SHP77 treated with DMSO at 0.1 percent for 48 hours (cell line): ENCODE measurements at regions not wholly inside any gene's neighbourhood (a gene's known extent, or its start where the extent isn't known, plus 50 kb on each side); places are given as distances from the start of the nearest gene placed in this dataset.

Experiments used
- DNase-seq: peaks from one replicate; lab custom pipeline; 2025; lab: John Stamatoyannopoulos, UW

GRCh38 chr6:139925894-139926641 lies 551.6 kb upstream of the CITED2 start:
- peak; percentile 9 for DNase-seq

- no peak for DNase-seq
Observed at GRCh38 chr6:139923964-139924475, 549.6 kb upstream of the CITED2 start.

- DNase-seq: no peak
Observed at GRCh38 chr6:139922236-139922635, 547.8 kb upstream of the CITED2 start.

GRCh38 chr6:139920776-139921100 lies 546.3 kb upstream of the CITED2 start:
- DNase-seq: no peak

- DNase-seq: no peak
Observed at GRCh38 chr6:139920027-139920775, 545.8 kb upstream of the CITED2 start.

GRCh38 chr6:139919107-139920026 lies 544.9 kb upstream of the CITED2 start:
- DNase-seq: no peak

GRCh38 chr6:139917951-139918630 lies 543.6 kb upstream of the CITED2 start:
- no peak for DNase-seq

GRCh38 chr6:139914910-139915309 lies 540.5 kb upstream of the CITED2 start:
- DNase-seq: no peak

- DNase-seq: no peak
Observed at GRCh38 chr6:139912735-139913400, 538.4 kb upstream of the CITED2 start.

- no peak for DNase-seq
Observed at GRCh38 chr6:139909992-139910391, 535.5 kb upstream of the CITED2 start.

GRCh38 chr6:139905404-139906052 lies 531.1 kb upstream of the CITED2 start:
- no peak for DNase-seq

GRCh38 chr6:139904568-139904967 lies 530.1 kb upstream of the CITED2 start:
- DNase-seq: no peak

- no peak for DNase-seq
Observed at GRCh38 chr6:139904158-139904533, 529.7 kb upstream of the CITED2 start.

- DNase-seq: no peak
Observed at GRCh38 chr6:139903411-139904157, 529.1 kb upstream of the CITED2 start.

GRCh38 chr6:139895205-139895793 lies 520.9 kb upstream of the CITED2 start:
- no peak for DNase-seq

GRCh38 chr6:139894271-139894670 lies 519.8 kb upstream of the CITED2 start:
- DNase-seq: no peak

- no peak for DNase-seq
Observed at GRCh38 chr6:139891471-139891870, 517.0 kb upstream of the CITED2 start.

GRCh38 chr6:139888681-139889122 lies 514.3 kb upstream of the CITED2 start:
- DNase-seq: no peak

- DNase-seq: no peak
Observed at GRCh38 chr6:139887275-139887674, 512.8 kb upstream of the CITED2 start.

- no peak for DNase-seq
Observed at GRCh38 chr6:139886396-139886795, 511.9 kb upstream of the CITED2 start.
